ENCODE measurements at regions not wholly inside any gene's neighbourhood (a gene's known extent, or its start where the extent isn't known, plus 50 kb on each side); places are given as distances from the start of the nearest gene placed in this dataset.

DNA sequence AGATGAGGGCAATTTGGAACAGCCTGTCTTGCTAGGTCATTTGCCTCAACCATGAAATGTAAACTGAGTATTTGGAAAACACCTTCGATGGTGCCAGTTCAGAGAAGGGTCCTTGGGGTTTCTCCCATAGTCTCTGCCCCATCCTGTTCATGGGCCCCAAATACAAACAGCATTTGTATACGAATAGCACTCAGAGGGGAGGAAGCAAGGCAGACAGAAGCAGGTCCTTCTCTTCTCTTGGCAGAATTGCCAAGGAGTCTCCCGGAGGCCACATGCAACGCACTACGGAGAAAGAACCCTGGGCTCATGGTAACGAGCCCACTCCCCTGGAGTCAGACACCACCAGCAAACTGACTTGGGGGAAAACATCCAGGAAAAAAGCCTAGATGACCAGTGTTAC lies 162.1 kb downstream of the RAB11FIP2 start:
- TF ChIP-seq POLR2A (IDR thresholded peaks at IDR 0.05) (no peak), EP300 (IDR thresholded peaks at IDR 0.05) (no peak)
